ENCODE measurements at regions not wholly inside any gene's neighbourhood (a gene's known extent, or its start where the extent isn't known, plus 50 kb on each side); places are given as distances from the start of the nearest gene placed in this dataset.

GRCh38 chr9:115437418-115437817 lies 319.5 kb upstream of the TNC start:
- no peaks in the 10 kb centered on the region for H3K79me2 ChIP-seq (ENCODE audit: low read length)
- H3K9me2 ChIP-seq (replicated peaks; ENCODE audit: insufficient read depth, low read length) = no peaks in the 10 kb centered on the region
- no peak overlapping the region for H3K9ac ChIP-seq (ENCODE audit: low read length)
- H3K9me3 ChIP-seq (ENCODE audit: low read length) = no peaks in the 10 kb centered on the region
- H4K20me1 ChIP-seq (ENCODE audit: insufficient read depth, low read depth, low read length) = no peaks in the 10 kb centered on the region
- no peaks in the 10 kb centered on the region for H3K27me3 ChIP-seq (ENCODE audit: low read length)
- no peak for DNase-seq
- no peak overlapping the region for H3K27ac ChIP-seq (ENCODE audit: low read length)
- H3K36me3 ChIP-seq (ENCODE audit: insufficient read depth, low read length) = no peaks in the 10 kb centered on the region
- no peak overlapping the region for H3K4me3 ChIP-seq (ENCODE audit: low read length)
- H3K4me2 ChIP-seq (ENCODE audit: low read depth, low read length, poor library complexity, severe bottlenecking) = no peak overlapping the region
- H2AFZ ChIP-seq (ENCODE audit: low read length) = no peak overlapping the region
- H3K4me1 ChIP-seq (ENCODE audit: low read length) = no peaks in the 10 kb centered on the region; the same call in 1 of the 2 replicates

DNA sequence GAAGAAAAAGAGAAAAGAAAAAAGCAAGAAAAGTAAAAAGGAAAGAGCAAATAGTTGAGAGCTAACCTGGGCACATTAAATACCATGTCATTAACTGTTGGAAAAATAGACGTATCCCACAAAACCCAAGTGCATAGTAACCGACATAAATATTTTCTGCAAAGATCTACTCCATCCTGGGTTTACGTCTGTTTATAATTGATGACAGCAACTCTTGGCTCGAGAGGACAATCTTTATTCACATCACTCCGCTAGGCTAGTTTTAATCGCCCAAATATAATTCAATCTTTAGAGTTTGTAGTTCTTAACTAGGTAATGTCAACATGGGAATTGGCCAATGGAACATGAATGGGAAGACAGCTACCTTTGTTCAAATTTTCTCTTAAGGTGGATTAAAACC lies 321.7 kb upstream of the TNC start:
- no peak for DNase-seq
- Histone ChIP-seq H3K4me1 (ENCODE audit: low read length) (no peaks in the 10 kb centered on the region), H3K36me3 (ENCODE audit: insufficient read depth, low read length) (no peaks in the 10 kb centered on the region), H3K27me3 (ENCODE audit: low read length) (no peaks in the 10 kb centered on the region), H2AFZ (ENCODE audit: low read length) (no peak overlapping the region), H3K79me2 (ENCODE audit: low read length) (no peaks in the 10 kb centered on the region), H3K9ac (ENCODE audit: low read length) (no peak overlapping the region), H3K4me2 (ENCODE audit: low read depth, low read length, poor library complexity, severe bottlenecking) (no peak overlapping the region), H3K9me3 (ENCODE audit: low read length) (no peaks in the 10 kb centered on the region), H3K9me2 (replicated peaks; ENCODE audit: insufficient read depth, low read length) (no peaks in the 10 kb centered on the region), H3K27ac (ENCODE audit: low read length) (no peak overlapping the region), H3K4me3 (ENCODE audit: low read length) (no peak overlapping the region), H4K20me1 (ENCODE audit: insufficient read depth, low read depth, low read length) (no peaks in the 10 kb centered on the region)

DNA sequence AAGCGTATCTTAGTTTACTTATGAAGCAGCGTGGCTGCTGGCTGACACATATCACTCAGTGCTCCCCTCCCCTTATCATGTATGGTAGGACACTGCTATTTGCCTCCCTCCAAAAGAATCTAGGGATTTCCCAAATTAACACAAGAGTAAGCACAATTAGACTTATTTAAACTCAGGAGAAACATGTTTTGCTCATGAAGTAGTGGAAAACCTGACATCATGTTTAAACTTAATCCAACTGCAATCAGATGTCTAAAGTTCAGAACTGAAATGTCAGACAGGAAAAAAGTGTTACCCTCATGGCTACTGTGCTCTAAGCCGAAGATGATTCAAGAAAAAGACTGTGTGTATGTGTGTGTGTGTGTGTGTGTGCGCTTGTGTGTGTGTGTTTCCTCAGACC lies 324.1 kb upstream of the TNC start:
- Histone ChIP-seq H2AFZ (ENCODE audit: low read length) (no peak overlapping the region), H3K27me3 (ENCODE audit: low read length) (no peaks in the 10 kb centered on the region), H3K79me2 (ENCODE audit: low read length) (no peaks in the 10 kb centered on the region), H3K27ac (ENCODE audit: low read length) (no peak overlapping the region), H3K36me3 (ENCODE audit: insufficient read depth, low read length) (no peaks in the 10 kb centered on the region), H3K4me1 (ENCODE audit: low read length) (no peaks in the 10 kb centered on the region), H4K20me1 (ENCODE audit: insufficient read depth, low read depth, low read length) (no peaks in the 10 kb centered on the region), H3K4me3 (ENCODE audit: low read length) (no peak overlapping the region), H3K9me3 (ENCODE audit: low read length) (no peaks in the 10 kb centered on the region), H3K9ac (ENCODE audit: low read length) (no peak overlapping the region), H3K4me2 (ENCODE audit: low read depth, low read length, poor library complexity, severe bottlenecking) (no peak overlapping the region), H3K9me2 (replicated peaks; ENCODE audit: insufficient read depth, low read length) (no peaks in the 10 kb centered on the region)
- no peak for DNase-seq

- Histone ChIP-seq H3K79me2 (ENCODE audit: low read length) (no peaks in the 10 kb centered on the region), H3K4me3 (ENCODE audit: low read length) (no peak overlapping the region), H2AFZ (ENCODE audit: low read length) (no peak overlapping the region), H3K27ac (ENCODE audit: low read length) (no peak overlapping the region), H4K20me1 (ENCODE audit: insufficient read depth, low read depth, low read length) (no peaks in the 10 kb centered on the region), H3K27me3 (ENCODE audit: low read length) (no peaks in the 10 kb centered on the region), H3K9ac (ENCODE audit: low read length) (no peak overlapping the region), H3K9me2 (replicated peaks; ENCODE audit: insufficient read depth, low read length) (no peaks in the 10 kb centered on the region), H3K4me2 (ENCODE audit: low read depth, low read length, poor library complexity, severe bottlenecking) (no peak overlapping the region), H3K9me3 (ENCODE audit: low read length) (no peaks in the 10 kb centered on the region), H3K36me3 (ENCODE audit: insufficient read depth, low read length) (no peaks in the 10 kb centered on the region), H3K4me1 (ENCODE audit: low read length) (no peaks in the 10 kb centered on the region)
- no peak for DNase-seq
Observed at GRCh38 chr9:115443890-115444289, 325.9 kb upstream of the TNC start.

DNA sequence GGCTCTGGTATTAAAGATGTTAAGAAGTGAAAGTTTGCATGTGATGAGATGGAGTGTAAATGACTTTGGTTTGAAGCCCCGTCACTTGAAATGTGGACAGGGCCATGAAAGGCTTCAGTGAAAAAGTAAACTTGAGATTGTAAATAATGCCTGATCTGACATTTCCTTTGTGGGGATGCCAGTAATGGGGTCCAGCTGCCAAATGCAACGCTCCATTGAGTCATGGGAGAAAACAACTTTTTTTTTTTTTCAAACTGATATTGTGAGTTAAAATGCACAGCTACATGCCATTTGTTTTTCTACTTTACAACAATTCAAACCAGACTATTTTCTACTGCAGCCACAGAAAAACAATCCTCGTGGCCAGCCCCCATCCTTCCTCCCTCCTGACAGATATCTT lies 327.0 kb upstream of the TNC start:
- no peak for DNase-seq
- H3K4me1 ChIP-seq (ENCODE audit: low read length) = no peaks in the 10 kb centered on the region
- no peaks in the 10 kb centered on the region for H3K27me3 ChIP-seq (ENCODE audit: low read length)
- H3K79me2 ChIP-seq (ENCODE audit: low read length) = no peaks in the 10 kb centered on the region
- H3K36me3 ChIP-seq (ENCODE audit: insufficient read depth, low read length) = no peaks in the 10 kb centered on the region
- H3K4me2 ChIP-seq (ENCODE audit: low read depth, low read length, poor library complexity, severe bottlenecking) = no peak overlapping the region
- no peak overlapping the region for H3K9ac ChIP-seq (ENCODE audit: low read length)
- H4K20me1 ChIP-seq (ENCODE audit: insufficient read depth, low read depth, low read length) = no peaks in the 10 kb centered on the region
- H2AFZ ChIP-seq (ENCODE audit: low read length) = no peak overlapping the region
- H3K9me3 ChIP-seq (ENCODE audit: low read length) = no peaks in the 10 kb centered on the region
- H3K9me2 ChIP-seq (replicated peaks; ENCODE audit: insufficient read depth, low read length) = no peaks in the 10 kb centered on the region
- no peak overlapping the region for H3K27ac ChIP-seq (ENCODE audit: low read length)
- no peak overlapping the region for H3K4me3 ChIP-seq (ENCODE audit: low read length)

GRCh38 chr9:115445655-115446054 lies 327.7 kb upstream of the TNC start:
- Histone ChIP-seq H3K4me2 (ENCODE audit: low read depth, low read length, poor library complexity, severe bottlenecking) (no peak overlapping the region), H4K20me1 (ENCODE audit: insufficient read depth, low read depth, low read length) (no peaks in the 10 kb centered on the region), H3K4me3 (ENCODE audit: low read length) (no peak overlapping the region), H3K4me1 (ENCODE audit: low read length) (no peaks in the 10 kb centered on the region), H3K27me3 (ENCODE audit: low read length) (no peaks in the 10 kb centered on the region), H2AFZ (ENCODE audit: low read length) (no peak overlapping the region), H3K9ac (ENCODE audit: low read length) (no peak overlapping the region), H3K9me3 (ENCODE audit: low read length) (no peaks in the 10 kb centered on the region), H3K79me2 (ENCODE audit: low read length) (no peaks in the 10 kb centered on the region), H3K36me3 (ENCODE audit: insufficient read depth, low read length) (no peaks in the 10 kb centered on the region), H3K9me2 (replicated peaks; ENCODE audit: insufficient read depth, low read length) (no peaks in the 10 kb centered on the region), H3K27ac (ENCODE audit: low read length) (no peak overlapping the region)
- DNase-seq = no peak

GRCh38 chr9:115456515-115456914 lies 338.6 kb upstream of the TNC start:
- no peaks in the 10 kb centered on the region for H3K36me3 ChIP-seq (ENCODE audit: insufficient read depth, low read length)
- no peaks in the 10 kb centered on the region for H3K9me3 ChIP-seq (ENCODE audit: low read length)
- no peak overlapping the region for H3K4me3 ChIP-seq (ENCODE audit: low read length)
- no peaks in the 10 kb centered on the region for H4K20me1 ChIP-seq (ENCODE audit: insufficient read depth, low read depth, low read length)
- DNase-seq = no peak
- no peak overlapping the region for H3K27ac ChIP-seq (ENCODE audit: low read length)
- H3K79me2 ChIP-seq (ENCODE audit: low read length) = no peaks in the 10 kb centered on the region
- no peaks in the 10 kb centered on the region for H3K4me1 ChIP-seq (ENCODE audit: low read length)
- no peak overlapping the region for H3K9ac ChIP-seq (ENCODE audit: low read length)
- no peaks in the 10 kb centered on the region for H3K9me2 ChIP-seq (replicated peaks; ENCODE audit: insufficient read depth, low read length)
- H2AFZ ChIP-seq (ENCODE audit: low read length) = no peak overlapping the region
- H3K4me2 ChIP-seq (ENCODE audit: low read depth, low read length, poor library complexity, severe bottlenecking) = no peak overlapping the region
- no peaks in the 10 kb centered on the region for H3K27me3 ChIP-seq (ENCODE audit: low read length)

GRCh38 chr9:115461280-115461679 lies 343.3 kb upstream of the TNC start:
- H3K4me1 ChIP-seq (ENCODE audit: low read length) = no peaks in the 10 kb centered on the region
- no peaks in the 10 kb centered on the region for H3K9me2 ChIP-seq (replicated peaks; ENCODE audit: insufficient read depth, low read length)
- H3K27me3 ChIP-seq (ENCODE audit: low read length) = no peaks in the 10 kb centered on the region
- no peaks in the 10 kb centered on the region for H4K20me1 ChIP-seq (ENCODE audit: insufficient read depth, low read depth, low read length)
- no peak overlapping the region for H3K9ac ChIP-seq (ENCODE audit: low read length)
- no peak overlapping the region for H3K27ac ChIP-seq (ENCODE audit: low read length)
- H3K4me2 ChIP-seq (ENCODE audit: low read depth, low read length, poor library complexity, severe bottlenecking) = no peak overlapping the region
- no peak overlapping the region for H2AFZ ChIP-seq (ENCODE audit: low read length)
- no peaks in the 10 kb centered on the region for H3K36me3 ChIP-seq (ENCODE audit: insufficient read depth, low read length)
- H3K9me3 ChIP-seq (ENCODE audit: low read length) = no peaks in the 10 kb centered on the region
- no peak for DNase-seq
- no peak overlapping the region for H3K4me3 ChIP-seq (ENCODE audit: low read length)
- H3K79me2 ChIP-seq (ENCODE audit: low read length) = no peaks in the 10 kb centered on the region

GRCh38 chr9:115462623-115463022 lies 344.7 kb upstream of the TNC start:
- H3K4me1 ChIP-seq (ENCODE audit: low read length) = no peaks in the 10 kb centered on the region
- no peak overlapping the region for H2AFZ ChIP-seq (ENCODE audit: low read length)
- H3K36me3 ChIP-seq (ENCODE audit: insufficient read depth, low read length) = no peaks in the 10 kb centered on the region
- DNase-seq = no peak
- H4K20me1 ChIP-seq (ENCODE audit: insufficient read depth, low read depth, low read length) = no peaks in the 10 kb centered on the region
- H3K4me3 ChIP-seq (ENCODE audit: low read length) = no peak overlapping the region
- H3K9me2 ChIP-seq (replicated peaks; ENCODE audit: insufficient read depth, low read length) = no peaks in the 10 kb centered on the region
- no peak overlapping the region for H3K9ac ChIP-seq (ENCODE audit: low read length)
- no peaks in the 10 kb centered on the region for H3K79me2 ChIP-seq (ENCODE audit: low read length)
- H3K9me3 ChIP-seq (ENCODE audit: low read length) = no peaks in the 10 kb centered on the region
- no peaks in the 10 kb centered on the region for H3K27me3 ChIP-seq (ENCODE audit: low read length)
- H3K4me2 ChIP-seq (ENCODE audit: low read depth, low read length, poor library complexity, severe bottlenecking) = no peak overlapping the region
- H3K27ac ChIP-seq (ENCODE audit: low read length) = no peak overlapping the region

Measured in Karpas-422 (cell line).